ENCODE measurements at regions not wholly inside any gene's neighbourhood (a gene's known extent, or its start where the extent isn't known, plus 50 kb on each side); places are given as distances from the start of the nearest gene placed in this dataset.

DNA sequence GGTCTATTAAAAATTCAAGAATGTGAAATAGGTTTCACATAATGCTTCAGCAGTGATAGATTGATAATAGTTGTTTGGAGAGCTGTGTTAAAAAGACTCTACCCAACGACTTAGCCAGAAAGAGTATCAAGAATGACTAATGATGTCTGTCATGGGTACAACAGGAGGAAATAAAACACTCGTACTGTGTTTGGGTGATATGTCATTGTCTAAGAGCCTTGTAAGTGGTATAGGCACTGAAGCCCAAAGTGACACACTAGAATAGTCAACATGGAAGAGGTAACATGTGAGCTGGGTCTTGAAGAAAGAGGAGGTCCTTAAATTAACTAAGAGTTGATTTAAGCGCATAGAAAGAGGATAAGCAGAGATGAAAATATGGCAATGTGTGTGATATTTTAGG lies 471.8 kb upstream of the MAN1A1 start:
- TF ChIP-seq ZFX (IDR thresholded peaks at IDR 0.05) (no peak), CTCF (conservative IDR thresholded peaks at IDR 0.05) (no peak)

All from C4-2B (cell line).